Astrocyte of the spinal cord (primary cell): ENCODE measurements at regions not wholly inside any gene's neighbourhood (a gene's known extent, or its start where the extent isn't known, plus 50 kb on each side); places are given as distances from the start of the nearest gene placed in this dataset.

Experiments used
- DNase-seq: peaks from one replicate; pipeline ENCODE4 v3.0.0; 2011; ENCODE audit warnings: low read depth, low spot score
- H3K4me3 ChIP-seq: 2 replicates; pipeline ENCODE4 v1.5.1; 2011; ENCODE audit warnings: low read depth, mild to moderate bottlenecking, low read length, moderate library complexity
- in situ Hi-C: cut with HindIII; loops from 2 replicates; pipeline ENCODE4 v1.10.0; 2017; ENCODE audit warnings: low sequenced_read_pairs
- TF ChIP-seq, protein P1 (sequence below): IDR thresholded peaks from 2 replicates; pipeline ENCODE4 v1.5.1; 2012; ENCODE audit warnings: low read depth, mild to moderate bottlenecking, low read length, inconsistent platforms

DNA sequence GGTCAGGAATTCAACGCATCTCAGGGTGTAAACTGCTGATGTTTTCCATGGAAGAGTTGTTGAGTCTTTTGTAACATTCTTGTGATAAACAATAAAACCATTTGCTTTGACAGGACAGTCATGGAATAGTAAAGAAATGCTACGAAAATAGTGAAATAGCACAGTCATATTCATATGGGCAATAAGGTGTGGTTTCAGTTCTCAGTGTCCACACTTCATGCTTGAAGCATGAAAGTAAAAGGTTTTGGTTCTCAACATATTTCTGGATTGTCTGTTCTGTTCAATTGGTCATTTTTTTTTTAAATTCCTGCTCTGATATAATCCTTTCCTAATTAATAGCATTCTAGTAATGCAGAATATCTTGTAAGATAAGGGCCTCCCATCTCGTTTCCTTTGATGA lies 467.6 kb upstream of the ZNF608 start:
- TF ChIP-seq, protein P1, sequence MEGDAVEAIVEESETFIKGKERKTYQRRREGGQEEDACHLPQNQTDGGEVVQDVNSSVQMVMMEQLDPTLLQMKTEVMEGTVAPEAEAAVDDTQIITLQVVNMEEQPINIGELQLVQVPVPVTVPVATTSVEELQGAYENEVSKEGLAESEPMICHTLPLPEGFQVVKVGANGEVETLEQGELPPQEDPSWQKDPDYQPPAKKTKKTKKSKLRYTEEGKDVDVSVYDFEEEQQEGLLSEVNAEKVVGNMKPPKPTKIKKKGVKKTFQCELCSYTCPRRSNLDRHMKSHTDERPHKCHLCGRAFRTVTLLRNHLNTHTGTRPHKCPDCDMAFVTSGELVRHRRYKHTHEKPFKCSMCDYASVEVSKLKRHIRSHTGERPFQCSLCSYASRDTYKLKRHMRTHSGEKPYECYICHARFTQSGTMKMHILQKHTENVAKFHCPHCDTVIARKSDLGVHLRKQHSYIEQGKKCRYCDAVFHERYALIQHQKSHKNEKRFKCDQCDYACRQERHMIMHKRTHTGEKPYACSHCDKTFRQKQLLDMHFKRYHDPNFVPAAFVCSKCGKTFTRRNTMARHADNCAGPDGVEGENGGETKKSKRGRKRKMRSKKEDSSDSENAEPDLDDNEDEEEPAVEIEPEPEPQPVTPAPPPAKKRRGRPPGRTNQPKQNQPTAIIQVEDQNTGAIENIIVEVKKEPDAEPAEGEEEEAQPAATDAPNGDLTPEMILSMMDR: no peak
- DNase-seq: no peak
- H3K4me3 ChIP-seq: no peak overlapping the region
- in situ Hi-C loops: no loop called here

DNA sequence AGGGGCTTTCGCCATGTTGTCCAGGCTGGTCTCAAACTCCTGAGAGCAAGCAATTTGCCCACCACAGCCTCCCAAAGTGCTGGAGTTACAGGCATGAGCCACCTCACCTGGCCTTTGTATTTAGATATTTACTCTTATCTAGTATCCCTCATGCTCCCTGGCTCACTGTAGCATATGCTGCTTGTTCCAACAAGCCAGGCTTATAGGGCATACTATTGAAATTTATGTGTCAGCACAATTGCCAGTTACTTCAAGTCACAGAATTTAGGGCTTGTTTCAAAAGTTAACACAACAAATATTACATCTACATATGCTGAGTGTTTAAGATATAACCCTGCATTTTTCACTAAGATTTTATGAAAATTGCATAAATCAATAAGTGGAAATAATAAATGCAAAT lies 469.2 kb upstream of the ZNF608 start:
- TF ChIP-seq, protein P1: no peak
- DNase-seq: no peak
- in situ Hi-C loops: no loop called here
- no peak overlapping the region for H3K4me3 ChIP-seq

DNA sequence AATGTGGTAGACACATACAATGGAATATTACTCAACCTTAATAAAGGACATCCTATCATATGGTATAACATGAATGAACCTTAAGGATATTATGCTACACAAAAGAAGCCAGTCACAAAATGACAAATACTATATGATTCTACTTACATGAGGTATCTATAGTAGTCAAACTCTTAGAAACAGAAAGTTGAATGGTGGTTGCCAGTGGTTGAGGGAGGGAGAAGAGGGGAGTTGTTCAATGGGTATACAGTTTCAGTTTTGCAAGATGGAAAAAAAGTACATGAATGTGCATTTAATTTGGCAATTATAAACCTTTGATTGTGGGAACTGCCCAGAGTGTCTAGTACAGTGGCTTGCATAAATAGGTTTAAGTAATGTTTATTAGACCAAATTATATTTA lies 473.3 kb upstream of the ZNF608 start:
- H3K4me3 ChIP-seq: no peak overlapping the region
- no peak for DNase-seq
- TF ChIP-seq, protein P1: no peak
- in situ Hi-C loops: no loop called here

DNA sequence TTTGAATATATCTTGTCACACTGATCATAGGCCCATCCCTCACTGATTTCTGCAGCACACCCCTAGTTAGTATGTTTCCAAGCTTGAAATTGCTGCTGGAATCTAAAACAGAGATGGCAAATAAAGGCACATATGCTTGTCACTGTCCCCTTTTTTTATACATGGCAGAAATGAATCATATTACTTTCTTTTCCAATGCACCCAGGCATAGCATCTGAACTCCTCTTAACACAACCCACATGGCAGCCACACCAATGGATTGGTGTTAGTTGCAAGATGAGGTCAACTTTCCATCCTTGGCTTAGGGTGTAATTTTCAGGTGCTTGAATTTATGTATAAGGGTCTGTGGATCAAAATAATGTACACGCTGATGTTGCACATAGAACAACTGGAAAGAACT lies 473.8 kb upstream of the ZNF608 start:
- in situ Hi-C loops: no loop called here
- TF ChIP-seq, protein P1: no peak
- H3K4me3 ChIP-seq: no peak overlapping the region
- no peak for DNase-seq

DNA sequence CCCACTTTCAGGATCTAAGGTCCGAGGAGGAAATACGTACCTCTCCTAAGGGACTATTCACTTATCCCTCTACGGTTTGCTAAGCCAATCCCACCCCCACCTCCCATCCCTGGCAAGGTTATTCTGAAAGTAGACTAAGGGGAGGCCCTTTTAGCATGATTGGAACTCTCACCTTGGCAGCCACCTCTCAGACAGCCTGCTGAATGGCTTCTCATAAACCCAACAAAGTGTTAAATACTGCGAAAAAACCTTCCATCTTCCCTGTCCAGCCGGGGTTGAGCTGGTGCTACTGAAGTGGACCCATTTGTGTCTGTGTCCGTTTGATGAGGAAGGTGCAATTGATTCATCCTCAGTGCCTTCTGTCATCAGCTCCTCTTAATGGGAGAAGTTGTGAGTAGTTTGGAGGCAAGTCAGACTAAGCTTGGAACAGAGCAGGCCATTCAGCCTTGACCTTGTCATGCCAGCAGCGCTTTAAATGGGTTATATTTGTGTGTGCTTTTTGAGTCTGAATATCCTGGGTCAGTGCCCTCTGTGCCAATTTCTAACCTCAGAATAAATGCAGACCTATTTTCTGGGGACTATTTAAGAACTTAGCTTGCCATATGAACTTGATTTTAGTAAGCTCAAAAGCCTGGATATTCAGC lies 476.3 kb upstream of the ZNF608 start:
- DNase-seq: no peak
- no peak overlapping the region for H3K4me3 ChIP-seq
- in situ Hi-C loops: no loop called here
- TF ChIP-seq, protein P1: no peak

DNA sequence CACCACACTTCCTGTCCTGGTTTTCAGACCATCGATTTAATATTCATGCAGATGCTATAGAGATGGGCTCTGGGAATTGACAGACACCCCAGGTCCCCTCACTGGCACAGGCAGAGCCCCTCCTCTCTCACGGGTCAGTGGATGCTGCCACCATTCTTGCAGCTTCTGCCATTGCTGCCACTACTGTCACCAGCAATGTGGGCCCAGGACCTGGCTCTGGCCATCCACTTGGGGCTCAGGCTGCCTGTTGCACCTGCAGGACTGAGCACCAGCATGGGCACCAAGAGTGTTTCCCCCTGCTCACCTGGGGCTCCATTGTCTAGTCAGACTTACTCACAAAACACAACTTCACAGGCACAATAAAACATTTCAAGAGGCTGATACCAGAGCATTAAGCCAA lies 479.0 kb upstream of the ZNF608 start:
- DNase-seq: no peak
- TF ChIP-seq, protein P1: no peak
- in situ Hi-C loops: no loop called here
- no peak overlapping the region for H3K4me3 ChIP-seq
